Breast epithelium (tissue), 4 donors: ENCODE measurements at regions not wholly inside any gene's neighbourhood (a gene's known extent, or its start where the extent isn't known, plus 50 kb on each side); places are given as distances from the start of the nearest gene placed in this dataset.

Source experiments
- DNase-seq, 2 donors: peaks; one replicate each; pipeline ENCODE4 v3.0.0-alpha.2; 2019; ENCODE audit warnings: low spot score in 2 of 2
- H3K27ac ChIP-seq, 2 donors: fragments of 200-600 bp; sonication (generic) in 1 of 2; one replicate each; pipeline ENCODE4 v1.5.1; 2016 to 2019; ENCODE audit warnings: mild to moderate bottlenecking in 1 of 2
- H3K27me3 ChIP-seq, 2 donors: fragments of 200-600 bp; sonication (generic) in 1 of 2; one replicate each; pipeline versions ENCODE4 v1.5.1 to v1.6.0; 2017 to 2019; ENCODE audit warnings: control low read depth in 1 of 2, mild to moderate bottlenecking in 1 of 2
- H3K36me3 ChIP-seq: fragments of 200-600 bp; one replicate; pipeline ENCODE4 v1.5.1; 2019
- H3K4me1 ChIP-seq, 2 donors: fragments of 200-600 bp; sonication (generic); one replicate each; pipeline ENCODE4 v1.5.1; 2016 to 2019; ENCODE audit warnings: control low read depth in 1 of 2
- H3K4me3 ChIP-seq, 3 donors: fragments of 200-600 bp; sonication (generic); 1 replicate in 2 of 3; 2 replicates in 1 of 3; pipeline ENCODE4 v1.5.1; 2016 to 2019; ENCODE audit warnings: mild to moderate bottlenecking in 3 of 3, moderate library complexity in 2 of 3
- H3K9me3 ChIP-seq, 2 donors: fragments of 200-600 bp; sonication (generic) in 1 of 2; one replicate each; pipeline ENCODE4 v1.5.1; 2016 to 2019; ENCODE audit warnings: control low read depth in 1 of 2
- CTCF ChIP-seq, 3 donors: fragments of 450-650 bp; IDR thresholded peaks; one replicate each; pipeline ENCODE4 v1.5.1; 2016 to 2017; ENCODE audit warnings: antibody characterized with exemption in 3 of 3, mild to moderate bottlenecking in 3 of 3, moderate library complexity in 3 of 3
- POLR2A ChIP-seq: fragments of 450-650 bp; IDR thresholded peaks from one replicate; pipeline ENCODE4 v1.6.1; 2016; ENCODE audit warnings: antibody characterized with exemption, mild to moderate bottlenecking, moderate library complexity
- POLR2AphosphoS5 ChIP-seq, 3 donors: sonication (generic); formaldehyde crosslinking; IDR thresholded peaks; one replicate each; pipeline ENCODE4 v1.6.1; 2017; ENCODE audit warnings: antibody characterized with exemption in 3 of 3
- intact Hi-C: fragments of 100-400 bp; cut with DNase I; formaldehyde crosslinking; loops from one replicate; pipeline ENCODE4 v1.15.1; 2023; ENCODE audit warnings: low total_unique reads

- no peak for TF ChIP-seq POLR2AphosphoS5 (IDR thresholded peaks at IDR 0.05)
- no peak for TF ChIP-seq CTCF (IDR thresholded peaks at IDR 0.05)
- DNase-seq, result no peak
- Histone ChIP-seq H3K27me3 (no peaks in the 10 kb centered on the region), H3K4me3 (no peak overlapping the region), H3K4me1 (no peaks in the 10 kb centered on the region), H3K9me3 (peaks cover 0 to 2% of the 10 kb centered on the region in 2 donors), H3K27ac (no peak overlapping the region), H3K36me3 (no peaks in the 10 kb centered on the region)
- intact Hi-C loops, result no loop called here
These were observed 104.5 kb downstream of the FAT3 start for GRCh38 chr11:92329137-92329536.

- intact Hi-C loops, result no loop called here
- no peak for DNase-seq
- H3K4me3 ChIP-seq, result no peak overlapping the region
- no peak overlapping the region for H3K27ac ChIP-seq
- H3K9me3 ChIP-seq, result no peaks in the 10 kb centered on the region
- H3K36me3 ChIP-seq, result no peaks in the 10 kb centered on the region
- H3K27me3 ChIP-seq, result no peaks in the 10 kb centered on the region
- TF ChIP-seq POLR2AphosphoS5 (IDR thresholded peaks at IDR 0.05) (no peak), CTCF (IDR thresholded peaks at IDR 0.05) (no peak), POLR2A (no peak)
- H3K4me1 ChIP-seq, result no peaks in the 10 kb centered on the region
These were observed 105.0 kb downstream of the FAT3 start for GRCh38 chr11:92329646-92330045.

- DNase-seq, result no peak
- no peaks in the 10 kb centered on the region for H3K27me3 ChIP-seq
- no peaks in the 10 kb centered on the region for H3K4me1 ChIP-seq
- no peak overlapping the region for H3K4me3 ChIP-seq
- H3K27ac ChIP-seq, result no peak overlapping the region
- no peaks in the 10 kb centered on the region for H3K36me3 ChIP-seq
- TF ChIP-seq CTCF (IDR thresholded peaks at IDR 0.05) (no peak), POLR2AphosphoS5 (IDR thresholded peaks at IDR 0.05) (no peak), POLR2A (no peak)
- intact Hi-C loops, result no loop called here
- no peaks in the 10 kb centered on the region for H3K9me3 ChIP-seq
These were observed 105.5 kb downstream of the FAT3 start for GRCh38 chr11:92330114-92330513.

- TF ChIP-seq POLR2A (no peak), CTCF (IDR thresholded peaks at IDR 0.05) (no peak), POLR2AphosphoS5 (IDR thresholded peaks at IDR 0.05) (no peak)
- DNase-seq, result no peak
- intact Hi-C loops, result no loop called here
- no peaks in the 10 kb centered on the region for H3K9me3 ChIP-seq
- H3K4me3 ChIP-seq, result no peak overlapping the region
- no peaks in the 10 kb centered on the region for H3K27me3 ChIP-seq
- no peak overlapping the region for H3K27ac ChIP-seq
- H3K4me1 ChIP-seq, result no peaks in the 10 kb centered on the region
- no peaks in the 10 kb centered on the region for H3K36me3 ChIP-seq
These were observed 108.4 kb downstream of the FAT3 start for GRCh38 chr11:92332986-92333385.

- no peak for DNase-seq
- Histone ChIP-seq H3K9me3 (no peaks in the 10 kb centered on the region), H3K4me1 (no peaks in the 10 kb centered on the region), H3K27ac (no peak overlapping the region), H3K4me3 (no peak overlapping the region), H3K36me3 (no peaks in the 10 kb centered on the region), H3K27me3 (peaks cover 0 to 3% of the 10 kb centered on the region in 2 donors)
- intact Hi-C loops, result loop anchor here (5.0 kb wide), 1 partner anchor 1514 kb away; no protein-coding TSS in a partner anchor
- no peak for TF ChIP-seq CTCF (IDR thresholded peaks at IDR 0.05)
- no peak for TF ChIP-seq POLR2AphosphoS5 (IDR thresholded peaks at IDR 0.05)
- TF ChIP-seq POLR2A, result no peak
These were observed 116.2 kb downstream of the FAT3 start for GRCh38 chr11:92340839-92341238.
